IPS DF 4.7 (cell line): ENCODE measurements at regions not wholly inside any gene's neighbourhood (a gene's known extent, or its start where the extent isn't known, plus 50 kb on each side); places are given as distances from the start of the nearest gene placed in this dataset.

Experiments
- DNase-seq: peaks from one replicate; pipeline ENCODE4 v3.0.0-alpha.2; 2013; ENCODE audit warnings: low spot score; ENCODE audit errors: extremely low read depth

- no peak for DNase-seq
Observed at GRCh38 chr14:104423701-104424405, 155.7 kb upstream of the C14orf180 start.

DNA sequence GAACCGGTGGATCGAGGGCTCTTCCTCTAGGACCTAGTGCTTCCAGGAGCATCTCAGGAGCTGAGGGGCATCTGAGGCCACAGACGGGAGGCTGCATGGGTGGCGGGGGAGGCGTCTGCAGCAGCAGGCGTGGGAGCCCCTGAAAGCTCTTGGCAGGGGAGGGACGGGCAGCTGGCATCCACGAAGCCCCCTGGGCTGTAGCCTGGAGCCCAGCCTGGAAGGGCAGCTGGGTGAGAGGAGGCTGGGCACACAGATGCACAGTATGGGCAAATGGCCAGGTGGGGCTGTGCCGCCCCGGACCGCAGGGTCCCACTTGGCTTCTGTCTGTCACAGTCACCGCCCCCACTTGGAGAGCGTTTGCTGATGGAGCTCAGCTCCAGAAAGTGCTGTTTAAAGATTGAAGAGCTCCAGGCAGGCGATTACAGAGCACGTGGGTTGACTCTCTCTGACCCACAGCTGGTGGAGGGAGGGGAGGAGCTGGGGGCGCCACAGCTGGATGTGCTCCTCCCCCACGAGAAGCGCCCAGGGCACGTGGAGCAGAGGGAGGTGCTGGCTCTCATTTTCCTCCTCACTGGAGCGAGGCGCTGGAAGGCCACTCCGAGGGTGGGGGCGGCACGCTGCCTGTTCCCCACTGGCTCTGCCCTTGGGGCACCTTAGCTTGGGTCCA lies 155.0 kb upstream of the C14orf180 start:
- no peak for DNase-seq

GRCh38 chr14:104425171-104425681 lies 154.3 kb upstream of the C14orf180 start:
- no peak for DNase-seq

GRCh38 chr14:104425763-104426646 lies 153.6 kb upstream of the C14orf180 start:
- no peak for DNase-seq

DNA sequence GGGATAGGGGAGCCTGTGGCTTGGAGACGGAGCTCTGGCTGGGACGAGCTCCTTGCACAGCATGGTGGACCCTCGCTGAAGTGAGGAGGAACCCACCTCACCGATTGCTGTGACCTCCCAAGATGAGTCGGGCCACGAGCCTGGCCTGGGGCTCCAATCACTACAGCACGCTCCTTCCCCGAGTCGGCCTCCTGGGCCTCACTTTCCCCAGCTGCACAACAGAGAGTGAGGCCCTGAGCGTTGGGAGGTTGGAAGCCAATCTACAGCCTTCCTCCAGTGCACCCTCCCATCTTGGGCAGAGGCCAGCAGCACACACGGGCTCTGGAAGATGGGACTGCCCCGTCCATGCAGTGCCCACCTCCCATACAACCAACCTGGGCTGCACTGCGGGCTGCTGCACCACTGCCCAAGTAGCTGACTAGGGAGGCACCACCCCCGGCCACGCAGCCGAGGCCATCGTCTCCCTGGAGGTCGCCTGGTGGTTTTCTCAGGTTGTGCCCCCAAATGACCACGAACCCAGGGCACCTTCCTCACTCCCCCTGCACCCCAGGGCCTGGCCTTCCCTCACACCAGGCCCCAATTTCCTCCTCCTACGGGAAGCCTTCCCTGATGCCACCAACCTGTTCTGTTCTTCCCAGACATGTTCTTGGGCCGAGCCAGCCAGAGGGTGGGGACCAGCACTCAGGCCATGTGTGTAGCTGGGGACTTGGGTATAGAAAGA lies 152.3 kb upstream of the C14orf180 start:
- no peak for DNase-seq

DNA sequence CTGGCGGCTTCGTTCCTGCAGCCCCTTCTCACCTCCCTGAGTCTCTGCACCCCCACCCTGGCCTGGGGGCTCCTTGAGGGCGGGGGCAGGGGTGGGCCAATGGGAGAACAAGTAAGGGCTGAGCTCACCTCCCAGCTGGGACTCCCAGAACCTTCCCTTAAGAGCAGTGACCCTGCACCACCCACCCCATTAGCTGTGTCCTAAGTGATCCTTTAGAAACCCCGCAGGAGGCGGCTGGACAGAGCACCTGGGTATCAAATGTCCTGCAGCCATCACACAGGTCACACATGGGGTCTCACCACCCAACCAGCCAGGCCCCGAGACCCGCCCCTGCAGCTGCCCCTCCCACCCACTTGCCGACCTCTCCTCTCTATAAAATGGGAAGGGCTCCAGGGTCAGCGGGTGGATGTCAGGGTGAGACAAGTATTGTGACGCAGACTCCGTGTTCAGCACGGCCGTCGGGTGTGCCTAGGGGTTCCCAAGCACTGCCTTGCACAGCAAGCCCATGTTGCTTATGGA lies 151.2 kb upstream of the C14orf180 start:
- no peak for DNase-seq

- DNase-seq, result no peak
Observed at GRCh38 chr14:104428860-104429259, 150.7 kb upstream of the C14orf180 start.

DNA sequence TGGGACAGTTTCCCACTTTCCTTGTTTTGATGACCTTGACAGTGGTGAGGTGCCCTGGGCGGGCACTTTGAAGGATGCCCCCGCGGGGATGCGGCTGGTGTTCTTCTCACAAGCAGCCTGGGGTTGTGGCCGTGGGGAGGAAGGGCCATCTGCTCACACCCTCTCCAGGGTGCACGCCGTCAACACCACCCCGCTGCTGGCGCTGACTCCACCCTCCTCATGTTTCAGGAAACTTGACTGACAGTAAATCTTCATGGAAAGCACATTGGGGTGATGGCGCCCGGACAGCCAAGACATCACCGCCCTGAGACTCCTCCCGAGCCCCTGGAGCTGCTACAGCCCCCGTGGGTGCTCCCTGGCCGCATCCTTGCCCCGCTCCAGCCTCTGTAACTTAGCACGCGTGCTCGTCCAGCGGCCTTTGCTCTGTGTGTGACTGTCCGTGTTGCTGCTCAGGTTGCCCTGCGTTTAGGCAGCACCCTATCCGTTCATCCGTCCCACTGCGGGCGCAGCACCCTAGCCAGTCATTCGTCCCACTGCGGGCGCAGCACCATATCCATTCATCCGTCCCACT lies 150.2 kb upstream of the C14orf180 start:
- no peak for DNase-seq

DNA sequence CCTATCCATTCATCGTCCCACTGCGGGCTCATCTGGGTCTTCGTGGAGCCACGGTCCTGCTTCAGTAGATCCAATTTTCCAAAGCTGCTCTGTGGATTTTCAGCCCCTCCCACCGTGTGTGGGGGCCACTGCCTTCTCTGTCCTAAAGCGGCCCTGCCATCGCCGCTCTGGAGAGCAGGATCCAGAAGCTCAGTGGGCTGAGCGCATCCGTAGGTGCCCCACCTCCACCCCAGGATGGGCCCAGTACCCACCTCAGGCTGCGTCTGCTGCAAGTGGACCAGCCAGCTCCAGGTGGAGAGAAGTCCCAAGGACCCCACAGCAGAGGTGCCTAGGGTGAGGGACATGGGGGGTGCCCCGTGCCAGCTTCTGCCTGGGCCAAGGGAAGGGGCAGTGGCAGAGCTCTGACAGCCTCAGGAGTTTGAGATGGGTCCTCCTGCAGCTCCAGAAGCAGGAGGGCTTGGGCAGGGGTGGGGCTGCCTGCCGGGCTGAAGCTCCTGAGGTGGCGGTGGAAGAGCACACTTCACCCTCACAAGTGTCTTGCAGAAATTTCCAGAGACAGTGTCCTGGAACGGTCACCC lies 148.1 kb upstream of the C14orf180 start:
- no peak for DNase-seq

- DNase-seq, result no peak
Observed at GRCh38 chr14:104431929-104432541, 147.5 kb upstream of the C14orf180 start.

DNA sequence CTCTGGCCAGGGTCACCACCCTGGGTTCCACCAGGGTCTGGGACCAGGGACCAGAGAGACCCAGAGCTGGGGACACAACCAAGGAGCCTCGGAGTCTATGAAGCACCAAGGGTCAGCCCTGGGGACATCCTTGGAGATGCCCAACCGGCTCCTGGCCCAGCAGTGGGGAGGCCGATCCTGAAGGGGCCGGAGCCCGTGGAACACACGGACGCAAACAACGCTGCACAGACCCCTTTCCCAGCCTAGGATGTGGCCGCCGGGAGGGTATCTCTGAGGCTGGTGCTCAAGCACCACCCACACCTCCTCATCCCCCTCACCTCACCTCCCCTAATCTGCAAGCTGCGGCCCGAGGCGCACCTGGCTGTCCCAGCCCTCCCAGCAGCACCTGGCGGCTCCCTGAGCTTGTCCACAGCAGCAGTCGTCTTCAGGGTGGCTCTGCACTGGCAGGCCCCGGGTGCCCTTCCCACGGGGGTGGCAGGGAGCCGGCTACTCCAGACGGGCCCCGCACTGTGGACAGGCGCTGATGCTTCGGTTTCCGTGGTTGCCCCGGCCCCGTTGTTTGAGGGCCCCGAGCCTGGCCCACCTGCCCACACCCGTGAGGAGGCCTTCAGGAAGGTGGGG lies 146.8 kb upstream of the C14orf180 start:
- DNase-seq, result no peak

- no peak for DNase-seq
Observed at GRCh38 chr14:104433401-104434213, 146.0 kb upstream of the C14orf180 start.

DNA sequence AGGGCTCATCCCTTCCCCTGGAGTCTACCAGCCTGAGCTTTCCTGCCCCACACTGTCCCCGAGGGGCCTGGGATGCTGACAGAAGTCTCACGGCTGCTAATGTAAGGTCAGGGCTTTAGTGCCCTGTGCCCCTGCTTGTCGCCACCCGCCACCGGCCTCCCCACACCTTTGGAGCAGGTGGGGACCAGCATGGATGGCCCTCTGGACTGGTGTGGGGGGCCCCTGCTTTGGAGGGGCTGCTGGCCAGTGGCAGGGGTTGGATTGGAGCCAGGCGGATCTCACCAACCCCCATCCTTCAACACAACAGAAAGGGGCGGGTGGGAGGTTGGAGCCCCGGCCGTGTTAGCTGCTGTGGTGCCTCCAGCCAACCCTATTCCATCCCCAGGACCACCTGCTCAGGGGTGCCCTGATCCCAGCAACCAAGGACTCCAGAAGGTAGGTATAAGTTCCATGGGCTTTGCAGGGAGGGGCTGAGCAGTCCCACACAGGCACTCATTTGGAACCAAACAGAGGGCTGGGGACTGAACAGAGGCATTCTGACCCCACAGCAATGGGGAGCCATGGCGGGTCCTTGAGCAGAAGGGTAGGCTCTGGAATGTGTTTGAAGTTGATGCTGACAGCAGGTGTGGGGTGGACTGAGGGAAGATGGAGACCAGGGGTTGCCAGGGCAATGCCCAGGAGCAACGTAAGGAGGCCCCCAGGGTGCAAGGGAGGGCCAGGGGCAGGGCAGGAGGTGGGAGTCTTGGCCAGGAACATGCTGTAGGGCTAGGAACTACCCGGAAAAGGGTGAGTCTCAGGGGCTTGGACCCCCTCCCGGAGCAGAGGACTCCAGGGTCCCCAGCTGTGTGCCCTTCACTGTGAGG lies 145.1 kb upstream of the C14orf180 start:
- no peak for DNase-seq

DNA sequence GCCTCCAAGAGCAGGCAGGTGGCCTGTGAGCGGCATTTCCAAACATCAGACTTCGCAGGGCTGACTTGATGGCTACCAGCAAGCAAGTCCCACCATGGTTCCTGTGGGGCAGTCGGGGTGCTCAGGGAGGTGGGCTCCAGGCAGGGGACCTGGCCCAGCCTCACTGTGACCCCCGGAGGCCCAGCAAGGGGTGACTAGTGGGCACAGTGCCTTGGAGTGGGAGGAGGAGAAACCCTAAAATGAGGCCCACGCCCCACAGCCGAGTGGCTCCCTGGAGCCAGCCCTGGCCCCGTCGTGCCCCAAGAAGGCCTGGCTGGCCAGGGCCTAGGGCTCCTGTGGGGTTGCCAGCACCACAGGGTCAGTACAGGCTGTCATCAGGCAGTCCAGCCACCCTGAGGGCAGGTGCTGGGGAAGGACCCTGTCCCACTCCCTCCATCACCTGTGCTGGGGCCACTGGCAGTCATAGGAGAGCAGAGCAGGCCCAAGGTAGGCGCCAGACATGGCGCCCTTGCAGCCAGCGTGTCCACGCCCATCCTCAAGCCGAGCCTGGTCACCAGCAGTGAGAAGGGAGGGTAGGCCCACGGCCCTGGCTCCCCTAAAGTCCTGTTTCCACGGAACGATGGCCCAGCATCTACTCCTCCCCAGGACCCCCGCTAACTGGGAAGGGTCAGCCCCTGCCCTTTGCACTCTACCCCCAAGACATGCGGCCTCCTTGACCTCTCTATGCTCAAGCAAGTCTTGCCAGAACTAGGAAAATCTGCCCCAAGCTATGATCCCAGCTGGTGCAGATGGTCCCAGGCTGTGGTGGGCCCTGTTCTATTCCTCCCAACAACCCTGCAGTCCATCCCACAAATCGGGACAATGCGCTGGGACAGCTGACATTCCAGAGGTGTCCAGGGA lies 144.2 kb upstream of the C14orf180 start:
- DNase-seq, result no peak

DNA sequence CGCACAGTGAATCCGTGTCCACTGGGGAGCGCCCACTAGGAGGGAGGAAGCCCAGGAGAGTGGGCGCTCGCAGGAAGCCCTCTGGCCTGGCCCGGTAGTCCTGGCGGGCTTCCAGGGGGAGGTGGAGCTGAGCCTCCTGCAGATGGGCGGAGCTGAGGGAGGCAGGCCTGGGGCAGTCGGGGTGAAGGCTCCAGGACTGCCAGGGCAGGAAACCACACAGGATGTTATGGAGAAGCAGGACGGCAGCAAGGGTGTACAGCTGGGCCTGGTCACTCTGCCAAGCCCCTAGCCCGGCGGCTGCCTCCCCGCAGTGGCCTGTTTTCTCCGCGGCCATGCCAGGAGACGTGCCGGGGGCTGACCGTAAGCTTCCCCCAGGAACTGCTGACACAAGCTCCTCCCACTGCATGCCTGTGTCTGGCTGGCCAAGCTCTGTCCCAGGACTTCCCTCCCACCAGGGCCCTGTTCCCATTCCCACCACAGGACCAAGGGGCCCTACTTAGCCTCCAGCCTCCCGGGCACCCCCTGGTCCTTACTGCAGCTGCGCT lies 143.4 kb upstream of the C14orf180 start:
- no peak for DNase-seq
